GM19395 (cell line): ENCODE measurements at regions not wholly inside any gene's neighbourhood (a gene's known extent, or its start where the extent isn't known, plus 50 kb on each side); places are given as distances from the start of the nearest gene placed in this dataset.
"Not testable (repeated sequence)": the region's sequence is repeated elsewhere in the genome, so short reads cannot be mapped to it uniquely, and the experiment has no call there.

Experiments used
- ATAC-seq: cut with Tn5 transposase; IDR thresholded peaks from one replicate; pipeline ENCODE4 v1.9.1; 2021; ENCODE audit warnings: mild to moderate bottlenecking, moderate library complexity; ENCODE audit not compliant: unreplicated experiment

DNA sequence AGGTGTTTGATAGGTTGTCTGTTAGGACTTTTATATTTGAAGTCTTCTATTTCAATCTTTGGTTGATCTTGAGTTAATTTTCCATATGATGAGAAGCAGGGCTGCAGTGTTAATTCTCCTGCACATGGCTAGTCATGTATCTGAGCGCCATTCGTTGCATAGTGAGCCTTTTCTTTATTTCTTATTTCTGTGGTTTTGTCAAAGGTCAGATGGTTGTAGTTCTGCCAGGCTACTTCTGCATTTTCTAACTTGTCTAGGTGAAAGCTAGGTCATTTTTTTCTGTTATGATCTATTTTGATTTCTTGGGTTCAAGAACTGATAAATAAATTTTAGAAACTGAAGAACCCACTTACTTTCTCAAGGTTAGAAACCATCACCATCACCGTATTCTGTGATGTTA, 56.7 kb downstream of the CCDC74A start:
- ATAC-seq, result peak; percentile 39

DNA sequence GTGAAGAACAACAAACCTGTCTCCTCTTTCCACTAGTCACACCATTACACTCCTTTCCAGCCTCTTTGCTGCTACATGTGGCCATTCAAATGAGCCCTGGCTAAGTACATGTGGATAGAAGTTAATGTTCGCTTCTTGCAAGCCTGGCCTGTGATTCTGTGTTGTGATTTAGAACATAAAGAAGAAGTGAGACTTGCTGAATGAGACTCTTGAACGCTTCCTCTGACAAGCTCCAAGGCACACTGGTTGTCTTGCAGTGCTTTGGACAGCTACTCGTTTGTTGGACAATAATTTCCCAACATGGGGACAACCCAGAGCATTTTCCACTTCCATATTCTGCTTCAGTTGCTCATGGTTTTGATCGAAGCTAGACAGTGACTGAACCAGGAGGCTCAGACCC, 57.3 kb downstream of the CCDC74A start:
- peak; percentile 67 for ATAC-seq

DNA sequence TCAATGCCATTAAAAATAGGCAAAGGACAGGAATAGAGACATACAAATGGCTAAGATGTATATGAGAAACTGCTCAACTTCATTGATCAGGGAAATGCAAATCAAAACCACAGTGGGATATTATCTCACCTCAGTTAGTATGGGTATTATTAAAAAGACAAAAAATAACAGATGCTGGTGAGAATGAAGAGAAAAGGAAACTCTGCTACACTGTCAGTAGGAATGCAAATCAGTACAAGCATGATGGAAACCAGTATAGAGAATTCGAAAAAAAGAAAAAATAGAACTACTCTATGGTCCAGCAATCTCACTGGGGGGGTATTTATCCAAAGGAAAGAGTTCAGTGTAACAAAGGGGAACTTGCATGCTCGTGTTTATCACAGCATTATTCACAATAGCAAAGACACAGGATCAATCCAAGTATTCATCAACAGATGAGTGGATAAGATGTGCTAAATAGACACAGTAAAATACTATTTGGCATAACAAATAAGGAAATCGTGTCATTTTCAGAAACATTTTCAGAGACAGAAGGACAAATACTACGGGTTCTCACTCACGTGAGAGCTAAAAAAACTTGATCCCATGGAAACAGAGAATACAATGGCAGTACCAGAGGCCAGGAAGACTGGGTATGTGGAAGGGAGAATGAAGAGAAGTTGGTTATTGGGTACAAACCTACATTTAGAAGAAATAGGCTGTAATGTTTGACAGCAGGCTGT, 60.6 kb downstream of the CCDC74A start:
- peak; percentile 78 for ATAC-seq

DNA sequence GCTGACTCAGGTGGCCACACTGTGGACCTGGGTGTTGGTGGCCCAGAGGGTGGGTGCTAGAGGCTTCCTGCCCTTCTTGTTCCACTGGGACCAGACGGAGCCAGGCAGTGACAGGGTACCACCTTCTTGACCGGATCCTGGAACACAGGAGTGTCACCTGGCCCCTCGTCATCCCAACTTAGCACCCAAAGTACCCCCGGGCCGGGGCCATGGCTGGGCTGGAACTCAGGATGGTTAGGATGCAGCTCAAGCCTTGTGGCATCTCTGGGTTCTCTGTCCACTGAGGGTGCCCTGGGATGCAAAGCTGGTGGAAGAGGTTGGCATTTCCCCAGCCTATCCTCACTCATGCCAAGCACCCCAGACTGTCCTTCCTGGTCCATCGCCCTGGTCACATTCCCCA, 61.4 kb downstream of the CCDC74A start:
- not testable (repeated sequence) for ATAC-seq

- ATAC-seq, result no peak
Observed at GRCh38 chr2:131590366-131590765, 62.7 kb downstream of the CCDC74A start.

DNA sequence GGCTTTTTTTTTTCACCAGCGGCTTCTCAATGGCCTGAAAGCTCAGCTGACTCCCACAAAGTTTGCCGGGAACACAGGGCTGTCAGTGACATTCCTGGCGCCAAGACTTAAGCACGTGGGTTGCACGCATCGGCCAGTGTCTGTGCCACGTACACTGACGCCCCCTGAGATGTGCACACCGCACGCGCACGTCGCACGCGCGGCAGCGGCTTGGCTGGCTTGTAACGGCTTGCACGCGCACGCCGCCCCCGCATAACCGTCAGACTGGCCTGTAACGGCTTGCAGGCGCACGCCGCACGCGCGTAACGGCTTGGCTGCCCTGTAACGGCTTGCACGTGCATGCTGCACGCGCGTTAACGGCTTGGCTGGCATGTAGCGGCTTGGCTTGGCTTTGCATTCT, 63.2 kb downstream of the CCDC74A start:
- ATAC-seq, result no peak

DNA sequence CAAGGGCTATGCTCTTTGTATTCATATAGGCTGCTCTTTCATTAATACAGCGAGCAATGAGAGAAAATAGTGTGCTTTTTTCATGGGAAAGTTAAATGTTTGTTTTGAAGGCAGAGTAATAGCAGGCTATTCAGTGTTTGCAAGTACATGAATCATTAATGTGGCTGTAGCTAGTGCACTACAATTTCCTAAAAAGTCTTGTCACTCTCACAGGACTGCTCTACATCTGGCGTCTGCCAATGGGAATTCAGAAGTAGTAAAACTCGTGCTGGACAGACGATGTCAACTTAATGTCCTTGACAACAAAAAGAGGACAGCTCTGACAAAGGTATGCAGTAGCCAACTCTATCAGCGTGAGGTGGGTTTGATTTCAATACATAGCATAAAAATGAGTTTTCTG, 68.9 kb downstream of the CCDC74A start:
- ATAC-seq, result not testable (repeated sequence)

DNA sequence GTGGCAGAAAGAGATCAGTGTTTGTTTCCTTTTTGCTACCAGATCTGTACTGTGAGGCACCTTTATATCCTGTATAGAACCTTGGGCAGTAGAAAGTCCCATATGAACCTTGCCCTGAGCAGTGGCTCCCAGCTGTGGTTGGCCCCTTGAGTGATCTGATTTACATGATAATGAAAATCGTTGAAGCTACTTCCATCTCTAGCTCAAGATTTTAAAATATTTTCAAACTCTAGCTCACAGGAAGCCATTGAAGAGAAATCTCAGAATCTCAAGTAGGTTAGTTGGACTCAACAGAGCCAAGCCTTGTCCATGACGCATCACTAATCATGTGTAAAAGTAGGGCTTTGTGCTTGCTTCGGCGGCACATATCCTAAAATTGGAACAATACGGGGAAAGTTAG, 74.8 kb downstream of the CCDC74A start:
- ATAC-seq, result not testable (repeated sequence)

DNA sequence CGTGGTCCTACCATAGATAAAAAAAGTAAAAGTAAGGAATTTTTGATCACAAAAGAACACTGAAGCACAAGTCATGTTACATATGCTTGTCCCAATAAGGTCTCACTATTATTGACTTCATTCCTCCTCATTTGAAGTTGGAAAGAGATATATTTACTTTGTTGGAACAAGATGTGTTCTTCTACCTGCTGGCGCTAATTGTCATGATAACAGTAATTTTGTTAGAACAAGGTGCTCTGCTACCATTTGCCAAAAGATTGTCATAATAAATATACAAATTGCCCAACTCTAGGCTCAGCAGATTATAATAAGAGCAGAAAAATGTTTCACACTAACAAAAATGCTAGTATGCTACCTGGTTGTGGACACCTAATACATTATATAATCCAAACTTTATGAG, 77.0 kb downstream of the CCDC74A start:
- ATAC-seq, result not testable (repeated sequence)

DNA sequence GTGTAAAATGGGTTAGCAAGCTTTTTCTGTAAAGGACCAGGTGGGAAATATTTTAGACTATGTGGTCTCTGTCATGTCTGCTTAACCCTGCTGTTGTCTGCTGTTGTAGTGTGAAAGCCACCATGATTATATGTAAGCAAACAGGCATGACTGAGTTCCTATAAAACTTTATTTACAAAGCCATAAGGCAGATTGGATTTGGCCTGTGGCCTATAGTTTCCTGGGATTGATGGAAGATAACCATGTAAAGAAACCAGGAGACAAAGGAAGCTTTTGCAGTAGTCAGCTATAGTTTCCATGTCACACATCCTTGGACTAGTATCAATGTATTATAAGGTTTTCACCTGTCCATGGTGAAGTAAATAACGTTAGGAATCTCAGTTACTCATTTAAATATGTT, 78.7 kb downstream of the CCDC74A start:
- ATAC-seq, result not testable (repeated sequence)

DNA sequence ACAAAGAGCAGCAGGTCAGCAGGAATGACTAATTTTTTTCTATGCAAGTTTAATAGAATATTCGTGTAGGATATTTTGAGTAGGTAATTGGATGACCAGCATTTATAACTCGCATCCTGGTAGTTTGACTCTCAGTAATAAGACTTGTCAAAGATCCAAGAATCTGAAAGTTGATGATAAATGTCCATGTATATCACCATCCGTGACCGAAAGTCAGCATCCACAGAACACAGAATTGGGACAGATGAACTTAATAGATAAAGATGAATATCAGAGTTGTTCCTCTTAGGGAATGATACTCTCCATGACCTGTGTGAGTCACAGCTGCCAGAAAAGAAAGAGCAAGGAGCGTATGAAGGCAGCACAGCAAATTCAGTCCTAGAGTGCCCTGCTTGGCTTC, 79.4 kb downstream of the CCDC74A start:
- ATAC-seq, result not testable (repeated sequence)

GRCh38 chr2:131614539-131614938, 86.9 kb downstream of the CCDC74A start:
- not testable (repeated sequence) for ATAC-seq

DNA sequence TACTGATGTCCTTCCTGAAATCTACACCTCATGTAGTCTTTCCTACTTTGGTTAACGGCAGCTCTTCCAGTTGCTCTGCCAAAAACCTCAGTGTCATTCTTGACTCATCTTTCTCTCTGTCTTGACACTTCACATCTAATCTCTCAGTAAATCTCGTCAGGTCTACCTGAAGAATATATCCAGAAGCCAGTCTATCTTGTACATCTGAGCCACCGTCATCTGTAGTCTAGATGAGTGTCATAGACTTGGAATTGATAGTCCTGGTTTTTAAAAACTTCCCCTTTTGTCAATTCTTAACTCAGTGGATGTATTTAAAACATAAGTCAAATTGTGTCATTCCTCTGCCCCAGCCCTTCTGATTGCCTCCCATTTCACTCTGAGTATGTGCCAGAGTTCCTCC, 90.6 kb downstream of the CCDC74A start:
- ATAC-seq, result not testable (repeated sequence)

GRCh38 chr2:131622874-131623273, 95.2 kb downstream of the CCDC74A start:
- not testable (repeated sequence) for ATAC-seq

DNA sequence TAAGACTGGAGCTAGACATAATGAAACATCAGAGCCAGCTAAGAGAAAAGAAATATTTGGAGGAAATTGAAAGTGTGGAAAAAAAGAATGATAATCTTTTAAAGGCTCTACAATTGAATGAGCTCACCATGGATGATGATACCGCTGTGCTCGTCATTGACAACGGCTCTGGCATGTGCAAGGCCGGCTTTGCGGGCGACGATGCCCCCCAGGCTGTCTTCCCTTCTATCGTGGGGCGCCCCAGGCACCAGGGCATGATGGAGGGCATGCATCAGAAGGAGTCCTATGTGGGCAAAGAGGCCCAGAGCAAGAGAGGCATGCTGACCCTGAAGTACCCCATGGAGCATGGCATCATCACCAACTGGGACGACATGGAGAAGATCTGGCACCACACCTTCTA, 98.3 kb downstream of the CCDC74A start:
- not testable (repeated sequence) for ATAC-seq

GRCh38 chr2:131626565-131626964, 98.9 kb downstream of the CCDC74A start:
- not testable (repeated sequence) for ATAC-seq

DNA sequence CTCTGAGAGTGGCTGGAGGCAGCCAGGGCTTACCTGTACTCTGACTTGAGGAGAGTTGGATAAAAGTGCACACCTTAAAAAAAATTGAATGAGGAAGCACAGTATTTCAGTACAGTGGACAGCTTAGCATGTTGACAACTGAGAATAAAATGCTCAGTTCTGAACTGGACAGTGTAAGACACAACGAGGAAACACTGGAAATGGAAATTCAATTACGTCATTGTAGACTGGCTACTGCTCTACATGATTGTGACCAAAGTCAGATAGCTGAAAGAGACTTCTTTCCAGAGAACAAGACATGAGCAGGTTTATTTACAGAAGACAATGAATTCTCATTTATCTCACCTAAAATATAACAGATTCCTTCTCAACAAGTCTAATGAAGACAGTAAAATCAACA, 100.1 kb downstream of the CCDC74A start:
- not testable (repeated sequence) for ATAC-seq

DNA sequence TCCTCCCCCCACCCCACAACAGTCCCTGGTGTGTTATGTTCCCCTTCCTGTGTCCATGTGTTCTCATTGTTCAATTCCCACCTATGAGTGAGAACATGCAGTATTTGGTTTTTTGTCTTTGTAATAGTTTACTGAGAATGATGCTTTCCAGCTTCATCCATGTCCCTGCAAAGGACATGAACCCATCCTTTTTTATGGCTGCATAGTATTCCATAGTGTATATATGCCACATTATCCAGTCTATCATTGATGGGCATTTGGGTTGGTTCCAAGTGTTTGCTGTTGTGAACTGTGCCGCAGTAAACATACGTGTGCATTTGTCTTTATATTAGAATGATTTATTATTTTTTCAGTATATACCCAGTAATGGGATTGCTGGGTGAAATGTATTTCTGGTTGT, 104.0 kb downstream of the CCDC74A start:
- ATAC-seq, result not testable (repeated sequence)

- ATAC-seq, result not testable (repeated sequence)
Observed at GRCh38 chr2:131633405-131633804, 105.7 kb downstream of the CCDC74A start.

DNA sequence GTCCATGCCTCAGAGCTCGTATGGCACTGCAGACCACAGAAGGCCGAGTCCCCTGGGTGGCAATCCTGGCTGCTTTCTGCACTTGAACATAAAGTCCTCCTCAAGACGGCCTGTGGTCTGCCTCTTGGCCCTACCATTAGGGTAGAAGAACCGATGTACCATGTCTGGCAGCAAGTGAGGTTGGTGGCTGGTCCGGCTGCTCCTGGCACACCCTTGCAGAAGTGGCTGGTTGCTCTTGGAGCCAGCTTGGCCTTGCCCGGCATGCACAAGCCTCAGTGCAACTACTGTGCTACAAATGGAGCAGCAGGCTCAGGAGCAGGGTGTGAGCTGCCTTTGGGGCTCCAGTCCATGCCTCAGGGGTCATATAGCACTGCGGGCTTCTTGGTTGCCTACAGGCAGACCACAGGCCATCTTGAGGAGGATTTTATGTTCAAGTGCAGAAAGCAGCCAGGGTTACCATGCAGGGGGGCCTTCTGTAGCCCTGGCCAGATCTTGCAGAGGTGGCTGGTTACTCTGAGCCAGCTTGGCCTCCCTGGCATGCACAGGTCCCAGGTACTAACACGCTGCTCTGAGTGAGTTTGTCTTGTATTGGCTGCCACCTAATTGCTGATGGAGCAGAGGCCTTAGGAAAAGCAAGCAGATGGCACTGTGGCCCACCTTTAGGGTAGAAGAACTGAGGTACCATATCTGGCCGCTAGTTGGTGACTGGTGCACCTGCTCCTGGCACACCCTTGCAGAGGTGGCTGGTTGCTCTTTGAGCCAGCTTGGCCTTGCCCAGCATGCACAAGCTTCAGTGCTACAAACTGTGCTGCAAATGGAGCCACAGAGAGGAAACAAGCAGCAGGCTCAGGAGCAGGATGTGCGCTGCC, 106.4 kb downstream of the CCDC74A start:
- ATAC-seq, result not testable (repeated sequence)

DNA sequence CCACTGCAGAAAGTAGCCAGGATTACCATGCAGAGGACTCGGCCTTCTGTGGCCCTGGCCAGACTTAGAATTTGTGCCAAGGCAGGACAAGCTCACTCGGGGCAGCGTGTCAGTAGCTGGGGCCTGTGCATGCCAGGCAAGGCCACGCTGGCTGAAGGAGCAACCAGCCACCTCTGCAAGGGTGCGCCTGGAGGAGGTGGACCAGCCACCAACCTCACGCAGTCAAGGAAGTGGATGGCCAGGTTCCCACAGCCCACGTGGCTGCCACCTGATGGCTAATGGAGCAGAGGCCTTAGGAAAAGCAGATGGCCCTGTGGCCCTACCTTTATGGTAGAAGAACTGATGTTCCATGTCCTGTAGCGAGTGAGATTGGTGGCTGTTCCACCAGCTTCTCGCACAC, 107.9 kb downstream of the CCDC74A start:
- no peak for ATAC-seq

DNA sequence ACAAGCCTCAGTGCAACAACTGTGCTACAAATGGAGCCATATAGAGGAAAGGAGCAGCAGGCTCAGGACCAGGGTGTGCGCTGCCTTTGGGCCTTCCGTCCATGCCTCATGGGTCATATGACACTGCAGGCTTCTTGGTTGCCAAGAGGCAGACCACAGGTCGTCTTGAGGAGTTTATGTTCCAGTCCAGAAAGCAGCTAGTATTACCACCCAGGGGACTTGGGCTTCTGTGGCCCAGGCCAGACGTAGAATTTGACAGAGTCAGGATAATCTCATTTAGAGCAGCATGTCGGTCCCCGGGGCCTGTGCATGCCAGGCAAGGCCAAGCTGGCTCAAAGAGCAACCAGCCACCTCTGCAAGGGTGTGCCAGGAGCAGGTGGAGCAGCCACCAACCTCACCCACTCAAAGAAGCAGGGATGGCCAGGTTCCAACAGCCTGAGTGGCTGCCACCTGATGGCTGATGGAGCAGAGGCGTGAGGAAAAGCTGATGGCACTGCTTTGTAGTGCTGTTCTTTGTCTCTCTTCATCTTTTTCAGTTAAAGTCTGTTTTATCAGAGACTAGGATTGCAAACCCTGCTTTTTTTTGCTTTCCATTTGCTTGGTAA, 109.1 kb downstream of the CCDC74A start:
- not testable (repeated sequence) for ATAC-seq
